GM03348 (cell line): ENCODE measurements at regions not wholly inside any gene's neighbourhood (a gene's known extent, or its start where the extent isn't known, plus 50 kb on each side); places are given as distances from the start of the nearest gene placed in this dataset.

Experiments used
- DNase-seq: peaks from one replicate; pipeline ENCODE4 v3.0.0; 2012; ENCODE audit warnings: low spot score

GRCh38 chr2:234306426-234307173 is 190.3 kb downstream of the ARL4C start:
- no peak for DNase-seq

GRCh38 chr2:234305846-234306245 is 191.0 kb downstream of the ARL4C start:
- DNase-seq, result peak; percentile 33

- peak; percentile 49 for DNase-seq
Observed at GRCh38 chr2:234304950-234305349, 191.9 kb downstream of the ARL4C start.

- no peak for DNase-seq
Observed at GRCh38 chr2:234302664-234302991, 194.3 kb downstream of the ARL4C start.

- no peak for DNase-seq
Observed at GRCh38 chr2:234300932-234301823, 195.7 kb downstream of the ARL4C start.

- no peak for DNase-seq
Observed at GRCh38 chr2:234300391-234300925, 196.4 kb downstream of the ARL4C start.

GRCh38 chr2:234298918-234299317 is 198.0 kb downstream of the ARL4C start:
- DNase-seq, result no peak

- no peak for DNase-seq
Observed at GRCh38 chr2:234296991-234297390, 199.9 kb downstream of the ARL4C start.

- DNase-seq, result no peak
Observed at GRCh38 chr2:234293973-234294372, 202.9 kb downstream of the ARL4C start.

- no peak for DNase-seq
Observed at GRCh38 chr2:234292962-234293243, 204.0 kb downstream of the ARL4C start.

GRCh38 chr2:234292205-234292961 is 204.5 kb downstream of the ARL4C start:
- DNase-seq, result no peak

GRCh38 chr2:234291765-234292204 is 205.1 kb downstream of the ARL4C start:
- peak; percentile 57 for DNase-seq

- DNase-seq, result no peak
Observed at GRCh38 chr2:234290671-234291070, 206.2 kb downstream of the ARL4C start.

GRCh38 chr2:234289834-234290590 is 206.9 kb downstream of the ARL4C start:
- DNase-seq, result peak; percentile 79

- peak; percentile 65 for DNase-seq
Observed at GRCh38 chr2:234288974-234289455, 207.9 kb downstream of the ARL4C start.

GRCh38 chr2:234287650-234288049 is 209.2 kb downstream of the ARL4C start:
- DNase-seq, result no peak

GRCh38 chr2:234286956-234287355 is 209.9 kb downstream of the ARL4C start:
- no peak for DNase-seq

GRCh38 chr2:234286118-234286598 is 210.7 kb downstream of the ARL4C start:
- no peak for DNase-seq

- no peak for DNase-seq
Observed at GRCh38 chr2:234285541-234285940, 211.3 kb downstream of the ARL4C start.

GRCh38 chr2:234279637-234280036 is 217.2 kb downstream of the ARL4C start:
- no peak for DNase-seq

GRCh38 chr2:234278556-234279255 is 218.2 kb downstream of the ARL4C start:
- DNase-seq, result no peak
